Stimulated activated CD4-positive, alpha-beta T cell treated with anti-CD3 and anti-CD28 coated beads, Interleukin-15, amount 100 ng/mL, for 1 hour (primary cell): ENCODE measurements at regions not wholly inside any gene's neighbourhood (a gene's known extent, or its start where the extent isn't known, plus 50 kb on each side); places are given as distances from the start of the nearest gene placed in this dataset.

ENCODE experiments used
- DNase-seq, 2 donors: peaks; one replicate each; pipeline ENCODE4 v3.0.0-alpha.2; 2020; ENCODE audit warnings: low read depth in 1 of 2, low spot score in 1 of 2

DNA sequence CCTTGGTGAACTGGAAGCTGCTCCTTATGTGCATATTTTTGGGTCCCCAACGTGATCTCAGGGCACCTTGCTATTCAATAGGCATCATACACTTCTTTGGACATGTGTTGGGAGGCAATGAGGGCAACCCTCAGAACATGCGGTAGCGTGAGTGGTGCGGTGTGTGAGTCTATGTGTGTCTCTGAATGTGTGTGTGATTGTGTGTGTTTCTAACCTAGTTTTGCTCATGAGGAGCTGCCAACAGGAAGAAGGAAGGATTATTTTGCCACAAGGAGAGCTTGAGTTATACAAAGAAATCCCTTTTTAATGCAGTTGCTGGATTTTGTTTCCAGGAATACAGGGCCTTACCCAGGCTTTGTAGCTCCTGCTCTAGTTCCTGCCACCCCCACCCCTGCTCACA, 75.8 kb upstream of the ITGA6 start:
- DNase-seq: no peak

GRCh38 chr2:172354347-172354746, 73.0 kb upstream of the ITGA6 start:
- DNase-seq: no peak

DNA sequence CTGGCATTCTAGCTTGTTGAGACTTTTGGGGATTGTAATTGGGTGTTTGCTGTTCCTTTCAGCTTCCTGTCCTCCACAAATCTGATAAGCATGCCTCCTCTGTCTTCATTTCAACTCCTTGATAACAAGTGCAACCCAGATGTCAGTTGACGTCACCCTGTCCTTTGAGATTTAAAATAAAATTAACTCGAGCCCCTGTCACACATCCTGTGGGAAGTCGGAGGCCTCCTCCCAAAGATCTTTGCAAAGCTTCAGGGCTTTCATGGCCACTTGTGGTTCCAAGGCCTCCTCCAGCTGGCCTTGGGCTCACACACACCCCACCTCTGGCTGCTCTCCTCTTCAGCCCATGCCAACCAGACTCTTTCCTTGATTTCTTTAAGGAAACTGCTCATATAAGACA, 69.9 kb upstream of the ITGA6 start:
- DNase-seq: no peak

DNA sequence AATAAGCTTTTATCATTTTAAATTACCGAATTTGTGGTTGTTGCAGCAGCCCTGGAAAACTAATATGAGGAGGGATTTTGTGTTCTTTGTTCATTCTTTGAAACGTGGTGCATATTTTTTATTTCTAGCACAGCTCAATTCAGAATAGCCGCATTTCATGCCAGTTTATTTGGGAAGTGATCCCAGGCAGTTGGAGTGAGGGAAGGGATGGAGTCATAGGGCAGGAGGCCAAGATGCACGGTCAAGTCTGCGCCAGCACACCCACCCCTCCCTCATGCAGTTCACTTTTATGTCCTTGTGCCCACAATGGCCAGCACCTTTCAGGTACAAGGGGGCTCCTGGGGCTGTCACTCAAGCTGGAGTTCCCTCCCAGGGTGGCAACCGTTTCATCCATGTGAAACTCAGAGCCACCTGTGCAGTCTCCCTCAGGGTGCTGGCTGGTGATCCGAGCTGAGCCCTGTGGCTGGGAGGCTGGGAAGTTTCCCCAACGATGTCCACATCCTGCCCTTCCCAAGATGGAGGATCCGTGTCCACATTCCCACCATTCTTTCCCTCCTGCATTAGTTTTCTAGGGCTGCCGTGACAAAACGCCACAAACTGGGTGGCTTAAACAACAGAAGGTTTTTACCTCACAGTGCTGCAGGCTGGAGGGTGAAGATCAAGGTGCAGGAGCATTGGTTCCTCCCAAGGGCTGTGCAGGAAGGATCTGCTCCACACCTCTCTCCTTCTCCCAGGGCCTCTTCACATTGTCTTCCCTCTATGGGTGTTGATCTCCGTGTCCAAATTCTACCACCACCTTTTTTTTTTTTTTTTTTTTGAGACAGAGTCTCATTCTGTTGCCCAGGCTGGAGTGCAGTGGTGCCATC, 68.5 kb upstream of the ITGA6 start:
- DNase-seq: no peak

DNA sequence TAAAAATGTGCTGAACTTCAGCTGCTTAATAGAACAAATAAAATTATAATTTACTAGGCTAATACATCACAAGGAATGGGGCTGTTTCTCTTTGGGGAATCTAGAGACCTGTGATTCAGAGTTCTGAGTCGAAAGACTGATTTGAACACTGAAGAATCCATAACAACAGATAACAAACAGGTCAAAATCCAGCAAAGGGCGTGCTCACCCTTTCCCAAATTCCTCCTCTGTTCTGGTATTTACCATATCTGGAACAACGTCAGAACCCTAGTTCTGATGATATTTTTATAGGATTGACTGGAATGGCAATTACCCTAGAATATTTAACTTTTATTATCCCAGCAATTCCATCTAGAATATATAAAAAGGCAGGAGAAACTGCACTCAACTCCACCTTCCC, 66.0 kb upstream of the ITGA6 start:
- DNase-seq: no peak

GRCh38 chr2:172361840-172362239, 65.5 kb upstream of the ITGA6 start:
- DNase-seq: no peak

DNA sequence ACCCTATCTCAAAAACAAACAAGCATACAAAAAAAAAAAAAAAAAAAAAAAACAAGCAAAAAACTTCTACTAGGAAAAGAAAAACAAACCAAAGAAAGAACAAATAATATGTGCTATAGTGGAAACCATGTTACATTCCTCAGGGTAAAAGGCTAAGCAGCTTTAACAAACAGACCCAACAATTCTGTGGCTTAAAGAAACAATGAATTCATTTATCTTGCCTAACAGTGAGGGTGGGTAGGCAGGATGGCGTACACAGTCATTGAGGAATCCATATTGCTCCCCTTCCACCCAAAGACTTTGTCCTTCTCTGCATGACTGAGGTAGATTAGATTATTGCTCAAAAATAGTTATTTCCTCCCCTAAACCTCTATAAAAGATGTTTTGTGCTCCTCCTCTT, 63.1 kb upstream of the ITGA6 start:
- no peak for DNase-seq

DNA sequence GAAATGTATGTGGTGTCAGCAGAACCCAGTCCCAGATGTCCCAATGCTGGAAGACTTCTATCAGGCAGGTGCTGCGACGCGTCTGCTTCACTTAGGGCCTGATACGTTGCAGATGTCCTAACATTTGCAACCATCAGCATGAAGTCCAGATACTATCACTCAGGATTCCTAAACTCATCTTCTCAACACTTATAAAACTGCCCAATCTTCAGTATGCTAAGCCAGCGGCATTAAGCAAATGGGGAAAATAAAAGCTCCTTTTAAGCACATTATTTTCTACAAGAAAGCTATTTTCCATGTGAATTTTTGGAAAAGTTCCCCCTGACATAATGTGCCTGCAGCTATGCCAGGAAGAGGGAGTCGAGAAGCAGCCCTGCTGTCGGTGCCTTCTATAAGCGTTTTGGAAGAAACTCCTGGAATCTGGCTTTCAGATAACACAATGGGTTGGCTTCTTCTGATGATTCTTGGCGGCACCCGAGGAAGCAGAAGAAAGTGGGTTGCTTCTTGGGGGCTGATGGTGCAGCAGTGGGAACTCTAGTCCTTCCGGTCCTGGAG, 60.7 kb upstream of the ITGA6 start:
- no peak for DNase-seq

- DNase-seq: no peak
Measured at GRCh38 chr2:172370821-172371455, 56.4 kb upstream of the ITGA6 start.

DNA sequence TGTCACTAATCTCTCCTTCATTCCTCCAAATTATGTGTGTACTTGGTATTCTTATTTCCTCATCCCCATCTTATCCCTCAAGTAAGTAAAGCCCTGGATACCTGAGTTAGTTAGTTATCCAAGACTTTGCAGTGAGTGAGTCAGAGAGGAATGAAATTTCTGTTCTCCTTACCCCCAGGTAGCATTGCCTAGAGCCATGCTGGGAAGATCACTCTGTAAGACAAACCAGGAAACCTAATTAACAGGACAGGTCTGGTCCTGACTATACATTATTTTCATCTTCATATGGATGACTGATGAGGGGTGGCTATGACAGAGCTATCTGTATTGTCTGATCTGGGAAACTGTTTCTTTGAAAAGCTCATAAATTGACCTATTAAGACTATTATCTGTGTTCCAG, 55.0 kb upstream of the ITGA6 start:
- DNase-seq: no peak

- no peak for DNase-seq
Measured at GRCh38 chr2:172373076-172373475, 54.3 kb upstream of the ITGA6 start.

- no peak for DNase-seq
Measured at GRCh38 chr2:172373766-172374165, 53.6 kb upstream of the ITGA6 start.

GRCh38 chr2:172374318-172375240, 52.8 kb upstream of the ITGA6 start:
- no peak for DNase-seq

DNA sequence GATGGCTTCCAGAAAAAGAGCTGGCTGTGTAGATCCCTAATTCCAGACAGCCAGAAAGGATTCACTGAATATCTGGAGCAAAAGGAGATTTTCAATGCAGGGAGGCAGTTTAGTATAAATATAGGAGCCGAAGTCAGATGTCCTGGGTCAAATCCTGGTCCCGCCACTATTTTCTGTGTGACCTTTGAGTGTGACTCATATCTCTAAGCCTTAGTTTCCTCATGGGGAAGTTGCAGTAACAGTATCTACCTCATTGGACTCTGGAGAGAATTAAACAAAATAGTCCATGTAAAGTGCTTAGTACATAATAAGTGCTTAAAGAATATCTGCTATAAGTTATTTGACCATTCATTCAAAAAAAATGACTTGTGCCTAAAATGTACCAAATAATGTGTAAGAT, 52.1 kb upstream of the ITGA6 start:
- DNase-seq: no peak

GRCh38 chr2:172376016-172376415, 51.4 kb upstream of the ITGA6 start:
- DNase-seq: no peak

DNA sequence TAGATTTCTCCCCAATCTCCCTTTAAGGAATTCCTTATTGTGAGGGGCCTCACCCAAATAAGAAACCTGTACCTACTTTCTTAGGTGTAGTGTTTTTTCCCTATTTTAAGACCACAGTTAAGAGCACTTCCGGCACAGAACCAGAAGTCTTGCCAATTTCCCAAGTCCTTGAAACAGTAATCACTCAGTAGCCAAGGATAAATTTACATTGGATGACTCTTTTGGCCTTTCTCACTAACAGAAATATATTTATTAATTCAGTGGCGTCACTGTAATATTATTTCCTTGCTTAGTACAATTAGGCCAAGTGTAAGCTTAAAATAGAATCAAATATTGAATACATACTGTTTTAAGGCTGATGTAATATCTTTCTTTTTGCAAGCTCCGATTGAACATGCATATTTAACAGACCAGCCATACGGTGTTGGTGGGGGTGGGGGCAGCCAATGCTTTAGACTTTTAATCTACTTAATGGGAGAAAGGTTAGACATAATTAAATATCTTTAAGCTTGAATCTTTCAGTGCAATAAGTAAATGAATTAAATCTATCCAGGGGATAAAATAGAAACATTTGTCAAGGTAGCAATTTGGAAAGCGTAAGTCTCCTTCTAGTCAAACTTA, 50.8 kb upstream of the ITGA6 start:
- no peak for DNase-seq

DNA sequence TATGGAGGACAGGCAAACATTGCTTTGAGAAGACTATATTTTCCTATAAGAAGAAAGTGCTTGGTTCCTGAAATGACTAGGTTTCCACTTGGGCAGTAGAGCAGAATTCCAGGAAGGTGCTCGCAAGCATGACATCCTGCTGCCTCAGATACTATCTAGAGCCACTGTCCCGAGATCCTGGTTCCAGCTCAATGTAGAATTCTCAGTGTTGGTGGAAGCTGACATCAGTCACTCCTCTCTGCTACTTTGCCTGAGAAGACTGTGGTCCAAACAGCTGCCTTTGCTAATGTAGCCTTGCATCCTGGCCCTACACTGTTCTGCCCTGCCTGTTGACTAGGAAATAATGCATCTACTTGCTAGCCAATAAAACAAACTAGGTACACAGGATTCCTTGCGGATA, 50.0 kb upstream of the ITGA6 start:
- DNase-seq: no peak
